RPMI7951 (cell line): ENCODE measurements at regions not wholly inside any gene's neighbourhood (a gene's known extent, or its start where the extent isn't known, plus 50 kb on each side); places are given as distances from the start of the nearest gene placed in this dataset.
A peak's percentile ranks its signal among the peaks of the same experiment; 100 is the strongest.

ENCODE experiments used
- DNase-seq: peaks from one replicate; pipeline ENCODE4 v3.0.0-alpha.2; 2012; ENCODE audit warnings: low read depth

- DNase-seq = no peak
Measured at GRCh38 chr4:126582737-126583136, 1050.0 kb upstream of the INTU start.

GRCh38 chr4:126583509-126583908 is 1049.2 kb upstream of the INTU start:
- peak; percentile 8 for DNase-seq

GRCh38 chr4:126591583-126591982 is 1041.2 kb upstream of the INTU start:
- DNase-seq = no peak

GRCh38 chr4:126592088-126592487 is 1040.7 kb upstream of the INTU start:
- peak; percentile 24 for DNase-seq

GRCh38 chr4:126593626-126594025 is 1039.1 kb upstream of the INTU start:
- DNase-seq = no peak

GRCh38 chr4:126595643-126596042 is 1037.1 kb upstream of the INTU start:
- DNase-seq = no peak

GRCh38 chr4:126599746-126600145 is 1033.0 kb upstream of the INTU start:
- no peak for DNase-seq

- DNase-seq = no peak
Measured at GRCh38 chr4:126603210-126603609, 1029.5 kb upstream of the INTU start.

GRCh38 chr4:126603825-126604224 is 1028.9 kb upstream of the INTU start:
- no peak for DNase-seq

- DNase-seq = peak; percentile 42
Measured at GRCh38 chr4:126604268-126604867, 1028.4 kb upstream of the INTU start.

GRCh38 chr4:126610933-126611332 is 1021.8 kb upstream of the INTU start:
- DNase-seq = no peak

GRCh38 chr4:126611900-126612299 is 1020.9 kb upstream of the INTU start:
- DNase-seq = peak; percentile 42

- DNase-seq = peak; percentile 25
Measured at GRCh38 chr4:126614356-126614855, 1018.4 kb upstream of the INTU start.

GRCh38 chr4:126616795-126617194 is 1016.0 kb upstream of the INTU start:
- no peak for DNase-seq

- DNase-seq = peak; percentile 10
Measured at GRCh38 chr4:126627255-126627654, 1005.5 kb upstream of the INTU start.

GRCh38 chr4:126628933-126629332 is 1003.8 kb upstream of the INTU start:
- DNase-seq = no peak

- DNase-seq = no peak
Measured at GRCh38 chr4:126630230-126630629, 1002.5 kb upstream of the INTU start.

- DNase-seq = no peak
Measured at GRCh38 chr4:126633306-126633705, 999.5 kb upstream of the INTU start.

- DNase-seq = no peak
Measured at GRCh38 chr4:126637706-126638105, 995.1 kb upstream of the INTU start.

GRCh38 chr4:126647320-126647719 is 985.4 kb upstream of the INTU start:
- no peak for DNase-seq

GRCh38 chr4:126647756-126648397 is 984.9 kb upstream of the INTU start:
- DNase-seq = peak; percentile 11

GRCh38 chr4:126658411-126658810 is 974.3 kb upstream of the INTU start:
- no peak for DNase-seq

- DNase-seq = peak; percentile 20
Measured at GRCh38 chr4:126661194-126661593, 971.6 kb upstream of the INTU start.

GRCh38 chr4:126664839-126665238 is 967.9 kb upstream of the INTU start:
- no peak for DNase-seq
